GM18498 (cell line): ENCODE measurements at regions not wholly inside any gene's neighbourhood (a gene's known extent, or its start where the extent isn't known, plus 50 kb on each side); places are given as distances from the start of the nearest gene placed in this dataset.

ENCODE experiments used
- ATAC-seq: cut with Tn5 transposase; IDR thresholded peaks from one replicate; pipeline ENCODE4 v1.9.1; 2021; ENCODE audit warnings: mild to moderate bottlenecking, moderate library complexity; ENCODE audit not compliant: unreplicated experiment

- ATAC-seq: no peak
Measured at GRCh38 chr12:132426349-132427173, 63.4 kb upstream of the FBRSL1 start.

- no peak for ATAC-seq
Measured at GRCh38 chr12:132424811-132425210, 65.1 kb upstream of the FBRSL1 start.

DNA sequence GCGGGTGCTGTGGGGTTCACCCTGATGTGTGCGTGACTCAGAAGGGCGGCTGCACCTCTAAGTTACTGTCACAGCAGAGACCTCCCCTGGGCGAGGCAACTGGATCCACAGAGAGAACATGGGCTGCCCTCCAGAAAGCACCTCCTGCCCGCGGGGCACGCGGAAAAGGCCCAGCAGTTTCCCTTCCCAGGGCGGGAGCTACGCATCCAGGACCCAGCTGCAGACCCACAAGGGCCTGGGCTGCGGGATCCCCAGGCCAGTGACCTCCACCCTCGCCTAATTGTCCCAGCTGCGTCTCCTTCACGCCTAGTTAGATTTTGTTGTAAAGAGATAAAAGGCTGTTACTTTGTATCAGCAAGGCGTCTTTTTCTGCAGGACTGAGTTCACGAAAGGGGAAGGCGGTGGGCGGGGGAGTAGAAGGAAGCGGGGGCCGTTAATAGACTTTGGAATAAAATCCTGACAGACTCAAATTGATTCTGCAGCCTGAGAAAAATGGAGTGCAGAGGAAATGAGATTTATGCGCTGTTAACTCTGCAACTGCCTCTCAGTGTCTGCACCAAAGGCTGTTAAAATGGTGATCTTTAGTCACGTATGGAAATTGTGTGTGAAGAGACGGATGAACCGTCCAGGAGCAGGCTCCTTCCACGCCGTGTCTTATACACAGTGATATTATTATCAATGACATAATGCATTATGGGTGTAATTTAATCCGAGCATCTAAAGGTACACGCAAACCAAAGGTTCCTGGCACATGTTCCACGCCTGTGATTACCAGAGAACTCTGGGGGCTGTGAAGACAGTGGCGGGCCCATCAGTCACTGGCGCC is 65.9 kb upstream of the FBRSL1 start:
- no peak for ATAC-seq

GRCh38 chr12:132423251-132423819 is 66.6 kb upstream of the FBRSL1 start:
- no peak for ATAC-seq

- ATAC-seq: no peak
Measured at GRCh38 chr12:132422381-132423043, 67.4 kb upstream of the FBRSL1 start.

GRCh38 chr12:132422040-132422380 is 67.9 kb upstream of the FBRSL1 start:
- no peak for ATAC-seq

GRCh38 chr12:132419631-132420246 is 70.2 kb upstream of the FBRSL1 start:
- no peak for ATAC-seq

- ATAC-seq: no peak
Measured at GRCh38 chr12:132418393-132418925, 71.5 kb upstream of the FBRSL1 start.

DNA sequence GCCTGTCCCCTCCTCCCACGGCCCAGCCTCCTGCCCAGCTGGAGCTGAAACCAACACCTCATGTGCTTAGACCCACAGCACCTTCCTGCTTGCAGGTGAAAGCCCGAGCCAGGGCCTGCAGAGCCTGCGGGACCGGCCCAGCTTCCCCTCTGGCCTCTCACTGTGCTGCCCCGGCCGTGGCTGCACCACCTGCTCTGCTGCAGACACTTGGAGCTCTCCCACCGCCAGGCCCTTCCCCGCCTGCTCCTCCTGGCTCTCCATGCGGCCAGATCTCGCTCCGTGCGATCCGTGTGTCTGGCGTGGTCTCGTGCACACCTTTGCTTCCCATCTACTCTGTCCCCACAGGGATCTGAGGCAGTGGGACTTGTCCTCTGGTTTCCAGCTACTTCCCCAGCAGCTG is 72.2 kb upstream of the FBRSL1 start:
- ATAC-seq: no peak

DNA sequence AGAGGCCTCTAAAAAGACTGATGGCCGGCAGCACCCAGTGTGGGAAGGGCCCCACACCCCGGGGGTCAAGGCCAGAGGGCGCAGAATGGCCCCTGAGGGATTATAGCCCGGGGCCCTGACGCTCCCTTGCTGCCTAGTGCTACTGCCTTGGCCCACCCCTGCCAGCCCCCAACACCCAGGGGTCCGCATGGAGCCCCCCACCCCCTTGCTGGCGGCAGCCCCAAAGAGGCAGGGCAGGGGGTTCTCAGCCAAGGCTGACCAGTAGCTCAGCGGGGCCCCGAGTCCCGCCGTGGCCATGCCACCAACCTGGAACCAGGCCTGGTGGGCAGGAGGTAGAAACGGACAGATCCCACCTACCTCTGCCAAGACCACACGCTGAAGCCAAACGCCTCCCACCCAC is 73.1 kb upstream of the FBRSL1 start:
- ATAC-seq: no peak

DNA sequence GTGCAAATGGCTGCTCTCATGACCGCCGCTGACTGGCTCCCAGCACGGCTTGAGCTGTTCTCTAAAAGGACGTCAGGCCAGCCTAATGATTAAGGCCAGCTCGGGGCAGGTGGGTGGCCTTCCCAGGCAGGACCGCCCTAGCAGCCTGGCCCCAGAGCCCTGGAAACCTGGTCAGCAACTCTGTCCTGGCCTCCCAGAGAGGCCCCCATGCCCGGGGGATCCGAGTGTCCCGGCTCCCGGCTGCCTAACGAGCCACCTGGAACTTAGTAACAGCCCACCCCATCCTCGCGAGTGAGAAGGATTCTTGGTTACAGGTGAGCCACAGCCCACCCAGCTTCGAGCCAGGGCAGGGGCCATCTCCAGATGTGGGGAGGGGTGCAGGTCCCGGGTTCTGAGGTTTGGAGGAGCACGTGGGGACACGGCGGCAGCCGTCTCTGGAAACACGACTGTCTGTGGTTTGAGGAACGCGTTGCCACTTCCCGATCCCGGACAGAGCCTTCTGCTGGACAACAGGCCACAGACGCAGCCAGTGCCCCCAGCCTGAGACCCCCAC is 73.8 kb upstream of the FBRSL1 start:
- ATAC-seq: no peak

DNA sequence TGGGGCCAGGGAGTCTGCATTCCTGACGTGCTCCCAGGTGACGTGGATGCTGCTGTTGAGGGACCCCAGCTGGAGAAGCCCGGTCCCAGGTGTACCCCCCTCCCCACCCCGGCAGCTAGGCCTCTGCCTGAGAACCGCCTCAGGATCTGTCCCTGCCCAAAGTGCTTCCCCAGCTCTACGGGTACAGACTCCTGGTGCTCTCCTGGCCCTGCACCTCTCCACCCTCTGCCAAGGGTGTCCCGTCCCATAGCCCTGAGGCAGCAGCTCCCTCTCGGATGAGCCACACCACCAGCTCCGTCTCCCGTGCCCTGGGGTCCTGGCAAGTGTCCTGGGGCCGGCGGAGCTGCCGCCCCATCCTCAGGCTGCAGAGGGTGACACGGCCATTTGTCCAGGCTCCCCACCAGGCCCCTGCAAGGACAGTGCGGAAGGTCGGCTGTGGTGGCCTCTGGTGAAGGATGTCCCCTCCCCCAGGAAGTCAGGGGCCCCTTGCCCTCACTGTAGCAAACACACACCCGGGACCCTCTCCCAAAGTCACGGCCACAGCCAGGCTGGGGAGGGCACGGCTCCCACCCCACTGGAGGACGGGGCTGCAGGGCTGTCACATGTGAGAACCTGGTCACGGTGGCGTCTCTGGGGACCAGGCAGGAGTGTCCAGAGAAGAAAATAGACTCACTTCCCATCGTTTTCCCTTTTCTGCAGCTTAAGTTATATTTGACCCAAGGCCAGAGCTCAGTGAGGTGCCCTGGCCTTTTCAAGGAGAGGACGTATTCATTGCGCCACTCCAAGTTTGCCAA is 74.4 kb upstream of the FBRSL1 start:
- ATAC-seq: no peak

GRCh38 chr12:132414634-132415326 is 75.2 kb upstream of the FBRSL1 start:
- ATAC-seq: peak; percentile 84

GRCh38 chr12:132413931-132414588 is 75.9 kb upstream of the FBRSL1 start:
- no peak for ATAC-seq

GRCh38 chr12:132411457-132411856 is 78.5 kb upstream of the FBRSL1 start:
- no peak for ATAC-seq

DNA sequence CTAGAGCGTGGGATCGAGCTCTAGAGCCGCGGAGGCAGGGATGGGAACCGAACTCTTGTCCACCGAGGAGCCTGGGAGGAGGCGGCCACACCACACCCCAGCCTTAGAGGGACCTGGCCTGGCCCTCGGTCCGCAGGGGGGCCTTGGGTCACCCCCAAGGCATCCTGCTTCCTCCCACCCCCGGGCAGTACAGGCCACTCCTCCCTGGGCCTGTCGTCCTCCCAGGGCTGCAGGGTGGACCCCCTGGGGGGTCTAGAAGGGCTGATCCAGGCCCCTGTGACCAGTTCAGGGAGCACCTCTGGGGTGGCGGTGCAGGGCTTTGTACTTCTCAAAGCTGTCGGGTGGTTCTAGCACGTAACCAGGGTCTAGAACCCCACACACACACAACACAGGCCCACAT is 79.1 kb upstream of the FBRSL1 start:
- ATAC-seq: no peak

DNA sequence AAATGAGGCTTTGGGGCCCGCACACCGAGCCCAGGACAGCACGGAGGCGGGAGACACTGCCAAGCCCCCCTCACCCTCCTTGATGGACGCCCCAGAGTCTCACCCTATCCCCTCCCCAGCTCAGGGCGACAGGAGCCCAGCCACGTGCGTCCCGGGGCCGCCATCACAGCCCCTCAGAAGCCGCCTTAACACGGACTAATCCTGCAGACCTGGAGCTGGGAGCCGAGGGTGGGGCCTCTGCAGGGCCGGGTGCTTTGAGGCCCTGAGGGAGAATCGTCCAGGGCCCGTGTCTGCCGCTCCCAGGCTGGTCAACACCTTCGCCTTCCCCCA is 79.7 kb upstream of the FBRSL1 start:
- ATAC-seq: no peak

- ATAC-seq: no peak
Measured at GRCh38 chr12:132409495-132410295, 80.3 kb upstream of the FBRSL1 start.
